GM12891 (cell line): ENCODE measurements at regions not wholly inside any gene's neighbourhood (a gene's known extent, or its start where the extent isn't known, plus 50 kb on each side); places are given as distances from the start of the nearest gene placed in this dataset.

ENCODE experiments used
- PAX5 ChIP-seq: IDR thresholded peaks from 2 replicates; pipeline ENCODE4 v1.6.1; 2011; ENCODE audit warnings: low read length, moderate library complexity, mild to moderate bottlenecking; ENCODE audit not compliant: insufficient read depth, severe bottlenecking
- POLR2A ChIP-seq: IDR thresholded peaks from 2 replicates; pipeline ENCODE4 v1.6.1; 2011; ENCODE audit warnings: low read depth, low read length, control low read depth
- POLR2AphosphoS5 ChIP-seq: IDR thresholded peaks from 2 replicates; pipeline ENCODE4 v1.6.1; 2011; ENCODE audit warnings: low read depth, low read length, control low read depth
- POU2F2 ChIP-seq: IDR thresholded peaks from 2 replicates; pipeline ENCODE4 v1.6.1; 2011; ENCODE audit warnings: low read depth, mild to moderate bottlenecking, control low read depth, low read length, moderate library complexity
- SPI1 ChIP-seq: IDR thresholded peaks from 2 replicates; pipeline ENCODE4 v1.6.1; 2011; ENCODE audit warnings: low read depth, low read length, control low read depth
- TAF1 ChIP-seq: IDR thresholded peaks from 2 replicates; pipeline ENCODE4 v1.6.1; 2011; ENCODE audit warnings: low read depth, low read length, control low read depth

GRCh38 chr2:5372141-5372540 is 320.0 kb upstream of the SOX11 start:
- TF ChIP-seq POLR2A (no peak), SPI1 (no peak), PAX5 (no peak), POLR2AphosphoS5 (no peak), TAF1 (no peak), POU2F2 (no peak)
